Osteocyte (in vitro differentiated cells): ENCODE measurements at regions not wholly inside any gene's neighbourhood (a gene's known extent, or its start where the extent isn't known, plus 50 kb on each side); places are given as distances from the start of the nearest gene placed in this dataset.
A peak's percentile ranks its signal among the peaks of the same experiment; 100 is the strongest.

Source experiments
- DNase-seq: peaks from one replicate; pipeline ENCODE4 v3.0.0; 2021; ENCODE audit warnings: mixed read lengths; ENCODE audit not compliant: unreplicated experiment; ENCODE audit errors: extremely low spot score
- H3K27ac Mint-ChIP-seq: one replicate; pipeline ENCODE4 v1.8.0; 2021; ENCODE audit warnings: mild to moderate bottlenecking, mixed read lengths; ENCODE audit not compliant: unreplicated experiment
- H3K27me3 Mint-ChIP-seq: one replicate; pipeline ENCODE4 v1.8.0; 2021; ENCODE audit warnings: mixed read lengths; ENCODE audit not compliant: unreplicated experiment
- H3K36me3 Mint-ChIP-seq: one replicate; pipeline ENCODE4 v1.8.0; 2021; ENCODE audit warnings: mixed read lengths; ENCODE audit not compliant: unreplicated experiment
- H3K4me1 Mint-ChIP-seq: one replicate; pipeline ENCODE4 v1.8.0; 2021; ENCODE audit warnings: mixed read lengths; ENCODE audit not compliant: unreplicated experiment
- H3K4me3 Mint-ChIP-seq: one replicate; pipeline ENCODE4 v1.8.0; 2021; ENCODE audit warnings: mild to moderate bottlenecking, moderate library complexity, mixed read lengths; ENCODE audit not compliant: unreplicated experiment
- H3K9me3 Mint-ChIP-seq: one replicate; pipeline ENCODE4 v1.8.0; 2021; ENCODE audit warnings: mixed read lengths; ENCODE audit not compliant: unreplicated experiment
- CTCF ChIP-seq: fragments of 200-600 bp; sonication (generic); IDR thresholded peaks from 2 replicates; pipeline ENCODE4 v1.5.0; 2021; ENCODE audit warnings: antibody characterized with exemption, mild to moderate bottlenecking, moderate library complexity

- Mint-ChIP-seq H3K27ac (no peak overlapping the region), H3K4me1 (peaks cover 52% of the 10 kb centered on the region), H3K9me3 (peaks cover 2% of the 10 kb centered on the region), H3K4me3 (no peak overlapping the region), H3K36me3 (no peaks in the 10 kb centered on the region), H3K27me3 (no peaks in the 10 kb centered on the region)
- no peak for TF ChIP-seq CTCF
- DNase-seq: no peak
These were observed 392.7 kb upstream of the FANCL start for GRCh38 chr2:58633613-58634365.

GRCh38 chr2:58631986-58632385, 390.9 kb upstream of the FANCL start:
- TF ChIP-seq CTCF: no peak
- Mint-ChIP-seq H3K36me3 (no peaks in the 10 kb centered on the region), H3K9me3 (peaks cover 5% of the 10 kb centered on the region), H3K27me3 (no peaks in the 10 kb centered on the region), H3K4me3 (no peak overlapping the region), H3K4me1 (peaks cover 44% of the 10 kb centered on the region), H3K27ac (no peak overlapping the region)
- no peak for DNase-seq

GRCh38 chr2:58629545-58630119, 388.5 kb upstream of the FANCL start:
- Mint-ChIP-seq H3K9me3 (peaks cover 5% of the 10 kb centered on the region), H3K27ac (no peak overlapping the region), H3K36me3 (no peaks in the 10 kb centered on the region), H3K27me3 (no peaks in the 10 kb centered on the region), H3K4me3 (no peak overlapping the region), H3K4me1 (peaks cover 30% of the 10 kb centered on the region)
- TF ChIP-seq CTCF: no peak
- DNase-seq: no peak

- no peaks in the 10 kb centered on the region for H3K9me3 Mint-ChIP-seq
- TF ChIP-seq CTCF: no peak
- peaks cover 25% of the 10 kb centered on the region for H3K4me1 Mint-ChIP-seq
- peak overlapping the region; percentile 63 for H3K27ac Mint-ChIP-seq
- no peaks in the 10 kb centered on the region for H3K36me3 Mint-ChIP-seq
- no peak for DNase-seq
- no peaks in the 10 kb centered on the region for H3K27me3 Mint-ChIP-seq
- H3K4me3 Mint-ChIP-seq: no peak overlapping the region
These were observed 379.8 kb upstream of the FANCL start for GRCh38 chr2:58620896-58621295.

GRCh38 chr2:58620093-58620492, 379.0 kb upstream of the FANCL start:
- no peak for DNase-seq
- Mint-ChIP-seq H3K4me3 (no peak overlapping the region), H3K9me3 (no peaks in the 10 kb centered on the region), H3K4me1 (peaks cover 25% of the 10 kb centered on the region), H3K36me3 (no peaks in the 10 kb centered on the region), H3K27me3 (no peaks in the 10 kb centered on the region), H3K27ac (peak overlapping the region; percentile 63)
- no peak for TF ChIP-seq CTCF
